AG04449 (cell line): ENCODE measurements at regions not wholly inside any gene's neighbourhood (a gene's known extent, or its start where the extent isn't known, plus 50 kb on each side); places are given as distances from the start of the nearest gene placed in this dataset.

Experiments used
- CTCF ChIA-PET: fragments of 350-600 bp; formaldehyde crosslinking; extraction: SDS; loops from one replicate; lab custom pipeline; 2021; ENCODE audit warnings: antibody characterized with exemption; lab: Yijun Ruan, JAX
- POLR2A ChIA-PET: fragments of 400-600, 350-600 bp; formaldehyde crosslinking; extraction: SDS; loops from one replicate; lab custom pipeline; 2020; ENCODE audit warnings: antibody characterized with exemption, inconsistent platforms; lab: Yijun Ruan, JAX
- DNase-seq: peaks from one replicate; pipeline ENCODE4 v3.0.0-alpha.2; 2010; ENCODE audit warnings: low read depth, low spot score
- H3K4me3 ChIP-seq: 2 replicates; pipeline ENCODE4 v1.5.1; 2011; ENCODE audit warnings: low read depth, mild to moderate bottlenecking, control low read depth, low read length
- CTCF ChIP-seq: IDR thresholded peaks from one replicate; pipeline ENCODE4 v1.5.1; 2011; ENCODE audit warnings: mild to moderate bottlenecking, moderate library complexity, low read length, control low read depth, inconsistent platforms; ENCODE audit not compliant: insufficient read depth; ENCODE audit errors: missing control alignments

- no peak for TF ChIP-seq CTCF
Measured at GRCh38 chr11:34812905-34813576, 103.1 kb downstream of the APIP start.

GRCh38 chr11:34811858-34812257 is 104.3 kb downstream of the APIP start:
- H3K4me3 ChIP-seq = no peak overlapping the region
- ChIA-PET POLR2A (no interaction called here), CTCF (no interaction called here)
- TF ChIP-seq CTCF = no peak
- no peak for DNase-seq

More at GRCh38 chr11:34812905-34813576, 103.1 kb downstream of the APIP start:
- ChIA-PET CTCF (no interaction called here), POLR2A (no interaction called here)
- no peak overlapping the region for H3K4me3 ChIP-seq
- DNase-seq = no peak

GRCh38 chr11:34810107-34810562 is 106.0 kb downstream of the APIP start:
- H3K4me3 ChIP-seq = no peak overlapping the region
- POLR2A ChIA-PET = no interaction called here
- no peak for DNase-seq
- TF ChIP-seq CTCF = no peak
- CTCF ChIA-PET = interaction anchor here (1.2 kb wide), 1 partner anchor 224 kb away, joined by 3 read pairs; no protein-coding TSS in a partner anchor

GRCh38 chr11:34809191-34810106 is 106.7 kb downstream of the APIP start:
- no peak for TF ChIP-seq CTCF
- CTCF ChIA-PET = interaction anchor here (1.2 kb wide), 1 partner anchor 224 kb away, joined by 3 read pairs; no protein-coding TSS in a partner anchor
- no peak for DNase-seq
- POLR2A ChIA-PET = no interaction called here
- no peak overlapping the region for H3K4me3 ChIP-seq

GRCh38 chr11:34806875-34807274 is 109.3 kb downstream of the APIP start:
- ChIA-PET POLR2A (no interaction called here), CTCF (no interaction called here)
- no peak overlapping the region for H3K4me3 ChIP-seq
- no peak for TF ChIP-seq CTCF
- DNase-seq = no peak

- DNase-seq = no peak
- TF ChIP-seq CTCF = no peak
- no peak overlapping the region for H3K4me3 ChIP-seq
- CTCF ChIA-PET = no interaction called here
- POLR2A ChIA-PET = no interaction called here
Measured at GRCh38 chr11:34805937-34806336, 110.2 kb downstream of the APIP start.
